Inflammatory macrophage treated with lipopolysaccharide for 1 hour (primary cell): ENCODE measurements at regions not wholly inside any gene's neighbourhood (a gene's known extent, or its start where the extent isn't known, plus 50 kb on each side); places are given as distances from the start of the nearest gene placed in this dataset.
A peak's percentile ranks its signal among the peaks of the same experiment; 100 is the strongest.
"Not testable (repeated sequence)": the region's sequence is repeated elsewhere in the genome, so short reads cannot be mapped to it uniquely, and the experiment has no call there.

ENCODE experiments used
- DNase-seq, 2 donors: peaks; one replicate each; pipeline ENCODE4 v3.0.0-alpha.2; 2020 to 2022

DNA sequence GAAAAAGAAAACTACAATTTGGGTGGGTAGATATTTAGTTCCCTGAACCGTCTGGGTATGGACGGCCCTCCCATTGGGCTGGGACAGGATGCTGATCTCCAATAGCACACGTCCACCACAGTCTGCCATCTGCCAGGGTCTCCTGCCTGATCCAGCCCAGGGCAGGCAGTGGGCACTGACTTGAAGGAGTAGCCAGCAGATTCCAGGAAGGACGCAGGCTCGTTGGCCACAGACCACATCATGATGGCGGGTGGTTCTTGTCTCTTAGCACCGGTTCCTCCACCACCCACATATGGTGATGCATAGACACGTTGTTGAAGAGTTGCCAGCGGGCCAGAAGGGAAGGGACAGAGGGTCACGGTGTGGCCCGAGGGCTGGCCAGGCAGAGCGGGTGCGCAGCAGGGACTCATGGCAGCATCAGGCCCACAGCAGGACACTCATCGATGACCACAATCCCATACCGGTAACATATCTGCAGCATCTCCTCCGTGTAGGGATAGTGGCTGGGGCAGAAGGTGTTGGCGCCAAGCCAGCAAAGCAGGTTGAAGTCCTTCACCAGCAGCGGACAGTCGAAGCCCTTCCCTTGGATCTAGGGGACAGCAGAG lies 155.8 kb upstream of the FAM174A start:
- DNase-seq, result not testable (repeated sequence)

GRCh38 chr5:100364757-100365478 lies 170.3 kb upstream of the FAM174A start:
- DNase-seq, result not testable (repeated sequence)

DNA sequence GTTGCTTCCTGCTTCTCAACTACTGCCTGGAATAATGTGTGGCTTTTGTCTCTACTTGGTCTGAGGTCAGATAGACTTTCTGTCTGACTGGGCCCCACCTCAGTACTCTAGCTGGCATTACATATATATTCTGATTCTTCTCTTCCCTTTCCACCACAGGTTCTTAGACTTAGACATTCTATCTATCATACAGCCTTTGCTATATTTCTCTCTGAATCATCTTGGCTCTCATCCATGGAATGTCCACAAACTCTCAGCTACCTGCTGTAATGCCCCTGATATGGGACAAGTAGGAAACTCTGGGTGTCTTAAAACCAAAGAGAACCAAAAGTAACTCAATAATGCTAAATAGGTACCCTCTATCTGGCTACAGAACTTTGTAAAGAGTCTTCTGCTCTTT lies 170.8 kb upstream of the FAM174A start:
- not testable (repeated sequence) for DNase-seq

DNA sequence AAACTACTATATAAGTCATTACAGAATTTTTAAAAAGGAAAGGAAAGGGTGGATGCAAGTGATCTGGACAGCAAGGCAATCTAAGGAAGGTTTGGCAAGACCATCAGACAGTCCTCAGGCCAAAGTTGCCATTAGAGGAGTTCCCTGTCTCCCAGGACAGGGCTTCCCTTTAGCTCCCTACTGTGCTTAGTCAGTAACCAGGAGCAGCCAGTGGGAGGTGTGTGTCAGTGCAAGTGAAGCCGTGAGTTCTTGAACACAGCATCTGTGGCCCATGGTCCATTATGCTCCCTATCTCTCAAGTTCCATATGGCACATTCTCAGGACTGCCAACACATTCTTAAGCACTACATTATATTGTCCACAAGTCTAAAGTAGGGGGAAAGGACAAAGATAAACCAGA lies 175.2 kb upstream of the FAM174A start:
- DNase-seq, result not testable (repeated sequence)

GRCh38 chr5:100346269-100346668 lies 188.9 kb upstream of the FAM174A start:
- not testable (repeated sequence) for DNase-seq

GRCh38 chr5:100341485-100341884 lies 193.7 kb upstream of the FAM174A start:
- not testable (repeated sequence) for DNase-seq

GRCh38 chr5:100322483-100322882 lies 212.7 kb upstream of the FAM174A start:
- no peak for DNase-seq

- DNase-seq, result no peak
Measured at GRCh38 chr5:100319885-100320284, 215.3 kb upstream of the FAM174A start.

DNA sequence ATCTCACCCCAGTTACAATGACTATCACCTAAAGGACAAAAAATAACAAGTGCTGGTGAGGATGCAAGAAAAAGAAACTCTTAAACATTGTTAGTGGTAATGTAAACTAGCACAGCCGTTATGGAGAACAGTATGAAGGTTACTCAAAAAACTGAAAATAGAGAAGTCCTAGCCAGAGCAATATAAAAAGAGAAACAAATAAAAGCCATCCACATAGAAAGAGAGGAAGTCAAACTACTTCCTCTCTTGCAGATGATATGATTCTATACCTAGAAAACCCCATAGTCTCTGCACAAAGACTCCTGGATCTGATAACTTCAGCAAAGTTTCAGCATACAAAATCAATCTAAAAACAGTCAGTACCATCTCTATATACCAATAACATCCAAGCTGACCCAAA lies 221.5 kb upstream of the FAM174A start:
- peak; percentile 38 to 51 for DNase-seq

DNA sequence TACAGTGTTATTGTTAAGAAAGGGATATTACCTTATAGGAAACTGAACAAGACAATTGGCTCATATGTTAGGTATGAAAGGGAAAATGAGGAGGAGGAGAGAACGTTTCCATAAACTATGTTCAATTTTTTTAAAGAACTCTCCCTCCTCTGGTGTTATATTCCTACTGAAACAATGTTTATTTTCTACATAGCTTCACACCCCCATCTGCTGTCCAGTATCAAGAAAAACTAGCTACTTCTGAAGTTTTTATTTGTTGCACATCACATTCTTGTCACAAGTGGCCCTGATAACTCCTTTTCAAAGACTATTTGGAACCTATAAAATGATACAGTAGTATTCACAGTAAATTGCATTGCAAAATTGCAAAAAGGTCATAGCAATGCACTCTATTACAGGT lies 223.4 kb upstream of the FAM174A start:
- DNase-seq, result no peak

GRCh38 chr5:100306000-100306399 lies 229.2 kb upstream of the FAM174A start:
- DNase-seq, result no peak

DNA sequence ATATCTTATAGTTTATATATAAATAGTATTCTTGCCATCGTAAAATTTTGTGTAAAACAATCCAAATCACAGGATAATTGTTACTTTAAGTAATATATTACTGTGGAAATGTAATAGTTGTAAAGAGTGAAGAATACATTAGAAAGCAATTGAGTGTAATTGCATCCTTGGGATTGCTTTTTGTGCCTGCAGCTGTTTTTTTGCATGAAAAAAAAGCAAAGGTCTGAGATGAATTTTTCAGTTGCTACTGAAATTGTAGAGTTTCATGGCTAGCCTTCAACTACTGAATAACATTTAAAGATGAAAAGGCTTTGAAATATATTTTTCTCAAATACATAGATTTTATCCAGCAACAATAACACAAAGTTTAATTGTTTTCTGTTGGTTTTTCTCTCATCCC lies 232.0 kb upstream of the FAM174A start:
- no peak for DNase-seq

- DNase-seq, result peak; percentile 35 to 45
Measured at GRCh38 chr5:100299261-100299660, 235.9 kb upstream of the FAM174A start.

DNA sequence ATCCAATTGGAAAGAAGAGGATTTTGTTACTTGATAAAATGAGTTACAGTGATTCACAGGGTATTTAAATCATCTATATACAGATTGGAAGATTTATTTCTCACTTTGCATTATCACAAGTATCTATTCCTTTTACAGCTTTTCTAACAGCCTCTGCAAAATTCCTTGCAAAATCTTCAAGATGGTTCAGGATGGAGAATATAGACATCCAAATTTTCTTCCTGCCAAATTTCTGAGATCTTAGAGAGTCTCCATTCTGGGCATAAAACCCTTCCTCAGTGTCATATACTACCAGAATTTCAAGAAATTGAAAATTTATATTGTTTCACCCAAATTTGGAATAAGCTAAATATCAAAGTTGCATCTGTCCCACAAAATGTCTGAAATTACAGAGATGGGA lies 259.1 kb upstream of the FAM174A start:
- no peak for DNase-seq

DNA sequence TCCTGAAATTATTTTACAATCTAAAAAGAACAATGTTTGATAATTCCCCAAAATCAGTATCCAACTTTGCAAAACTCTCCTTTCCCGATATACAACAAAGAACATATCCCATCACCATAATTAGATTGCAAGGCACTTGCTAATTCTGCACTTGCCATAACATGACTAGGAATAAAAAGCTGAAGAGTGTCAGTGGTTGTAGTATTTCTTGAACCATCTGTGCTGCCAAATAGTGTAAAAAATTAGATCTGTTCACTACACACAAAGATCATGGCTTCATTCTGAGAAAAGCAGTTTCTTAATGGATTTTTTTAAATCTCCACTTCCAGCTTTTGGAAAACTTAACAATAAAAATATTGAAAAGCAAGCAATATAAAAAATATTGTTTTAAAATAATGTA lies 259.5 kb upstream of the FAM174A start:
- no peak for DNase-seq

DNA sequence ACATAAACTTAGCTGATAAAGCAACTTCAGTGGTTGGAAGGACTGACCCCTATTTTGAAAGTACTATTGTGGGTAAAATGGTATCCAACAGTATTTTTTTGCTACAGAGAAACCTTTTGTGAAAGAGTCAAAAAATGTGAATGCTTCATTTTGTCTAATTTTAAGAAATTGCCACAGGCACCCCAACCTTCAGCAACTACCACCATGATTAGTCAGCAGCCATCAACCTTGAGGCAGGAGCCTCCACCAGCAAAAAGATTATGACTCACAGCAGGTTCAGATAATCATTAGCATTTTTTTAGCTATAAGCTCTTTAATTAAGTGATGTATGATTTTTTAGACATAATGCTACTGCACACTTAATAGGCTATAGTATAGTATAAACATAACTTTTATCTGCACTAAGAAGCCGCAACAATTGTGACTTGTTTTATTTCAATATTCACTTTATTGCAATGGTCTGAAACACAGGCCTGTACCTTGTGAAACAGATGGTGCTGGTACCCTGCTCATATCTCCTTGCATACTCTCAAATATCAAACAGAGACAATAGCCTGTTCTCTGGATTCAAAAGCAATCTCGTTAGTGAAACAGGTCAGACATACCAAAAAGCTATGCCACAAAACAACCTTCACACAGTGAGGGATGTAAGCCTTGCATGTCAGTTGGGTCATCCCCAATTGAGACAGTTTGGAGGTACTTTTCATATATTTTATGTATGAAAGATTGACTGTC lies 261.2 kb upstream of the FAM174A start:
- DNase-seq, result no peak

DNA sequence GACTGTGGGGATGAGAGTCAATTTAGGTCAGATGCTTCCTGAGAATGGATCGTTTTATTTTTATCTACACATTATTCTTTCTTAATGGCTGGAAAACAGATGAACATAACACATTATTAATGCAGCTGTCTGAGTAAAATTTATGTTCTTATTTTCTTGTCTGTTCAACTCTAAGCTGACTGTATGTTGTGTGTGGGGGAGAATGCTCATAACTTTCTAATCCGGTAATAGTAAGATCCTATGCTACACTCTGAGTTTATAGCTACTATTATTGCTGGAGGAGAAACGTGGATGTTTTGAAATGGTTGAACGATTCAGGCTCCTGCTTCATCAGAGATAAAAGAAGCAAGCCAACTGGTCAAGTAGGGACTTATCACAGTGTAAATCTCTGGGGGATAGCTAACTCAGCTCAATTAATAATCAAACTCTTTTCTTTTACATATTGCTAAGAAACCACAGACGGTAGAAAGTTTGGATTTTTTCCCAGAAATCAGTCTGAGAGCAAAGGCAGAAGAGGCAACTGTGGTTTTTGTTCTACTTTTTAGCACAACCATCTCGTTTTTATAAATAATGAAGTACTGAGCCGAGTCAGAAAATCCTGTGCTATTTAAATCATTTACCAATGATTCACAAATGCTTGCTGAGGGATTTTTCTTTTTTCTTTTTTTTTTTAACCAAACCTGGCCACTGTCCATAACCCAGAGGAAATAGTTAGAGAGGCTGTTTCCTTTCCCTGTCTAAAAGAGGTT lies 265.0 kb upstream of the FAM174A start:
- no peak for DNase-seq

GRCh38 chr5:100260968-100261367 lies 274.2 kb upstream of the FAM174A start:
- no peak for DNase-seq

DNA sequence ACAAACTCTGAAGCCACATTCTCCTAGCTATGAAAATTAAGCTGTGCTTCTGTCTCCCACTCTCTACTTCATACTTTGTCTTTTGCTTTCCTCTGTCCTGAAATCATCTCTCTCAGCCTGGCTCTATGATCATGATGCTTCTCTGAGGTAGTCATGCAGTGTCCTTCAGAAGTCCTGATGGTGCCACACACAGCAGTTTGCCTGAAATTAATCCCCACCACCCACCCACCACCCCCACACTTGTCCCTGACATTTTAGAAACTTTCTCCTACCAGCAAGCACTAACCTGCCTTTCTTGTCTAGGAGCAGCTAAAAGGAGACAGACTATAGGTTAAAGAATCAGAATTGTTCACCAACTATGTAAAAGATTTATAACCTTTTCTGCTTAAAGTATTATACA lies 282.2 kb upstream of the FAM174A start:
- DNase-seq, result no peak

- DNase-seq, result no peak
Measured at GRCh38 chr5:100252037-100252436, 283.1 kb upstream of the FAM174A start.

DNA sequence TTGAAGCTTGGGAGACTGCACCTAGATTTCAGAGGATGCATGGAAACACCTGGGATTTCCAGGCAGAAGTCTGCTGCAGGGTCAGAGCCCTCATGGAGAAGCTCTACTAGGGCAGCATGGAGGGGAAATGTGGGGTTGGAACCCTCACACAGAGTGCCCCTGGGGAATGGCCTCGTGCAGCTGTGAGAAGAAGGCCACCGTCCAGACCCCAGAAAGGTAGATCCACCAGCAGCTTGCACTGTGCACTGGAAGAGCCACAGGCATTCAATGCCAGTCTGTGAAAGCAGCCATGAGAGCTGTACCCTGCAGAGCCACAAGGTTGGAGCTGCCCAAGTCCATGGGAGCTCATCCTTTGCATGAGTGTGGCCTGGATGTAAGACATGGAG lies 285.3 kb upstream of the FAM174A start:
- DNase-seq, result no peak

DNA sequence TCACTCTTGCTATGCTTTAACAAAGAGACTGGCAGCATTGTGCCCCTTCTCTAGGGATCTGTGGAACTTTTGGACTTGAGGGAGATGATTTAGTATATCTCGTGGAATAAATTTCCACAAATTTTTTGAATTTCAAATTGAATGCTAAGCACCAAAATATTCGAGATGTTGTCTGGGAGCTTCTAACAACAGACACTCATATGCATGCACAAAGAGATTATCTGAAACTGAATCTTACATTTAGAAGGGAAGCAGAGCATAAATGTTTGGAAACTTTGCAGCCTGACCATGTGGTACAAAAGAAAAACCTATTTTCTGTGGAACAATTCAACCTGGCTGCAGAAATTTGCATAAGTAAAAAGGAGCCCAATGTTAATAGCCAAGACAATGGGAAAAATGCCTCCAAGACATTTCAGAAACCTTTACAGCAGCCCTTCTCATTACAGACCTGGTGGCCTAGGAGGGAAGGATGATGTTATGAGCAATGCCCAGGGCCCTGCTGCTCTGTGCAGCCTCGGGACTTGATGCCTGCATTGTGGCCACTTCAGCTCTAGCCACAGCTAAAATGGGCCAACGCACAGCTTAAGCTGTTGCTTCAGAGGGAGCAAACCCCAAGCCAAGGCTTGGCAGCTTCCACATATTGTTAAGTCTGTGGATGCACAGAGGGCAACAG lies 285.8 kb upstream of the FAM174A start:
- DNase-seq, result no peak

DNA sequence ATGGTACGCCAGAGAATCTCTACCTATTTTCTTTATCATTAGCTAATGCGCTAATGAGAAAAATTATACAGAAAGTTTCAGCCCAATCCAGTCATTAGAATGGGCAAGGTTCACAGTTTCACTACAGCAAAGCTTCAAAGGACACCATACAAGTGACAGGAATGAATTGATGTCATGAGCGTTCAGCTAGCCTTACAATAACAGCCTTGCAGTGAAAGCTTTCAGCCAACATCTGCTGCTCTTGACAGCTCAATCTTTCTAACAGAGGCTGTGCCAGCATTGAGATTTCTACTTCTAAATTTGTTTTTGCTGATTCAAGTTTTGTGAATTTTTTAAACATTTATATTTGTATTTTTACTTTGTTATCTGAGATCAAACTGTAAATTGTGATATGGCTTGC lies 302.4 kb upstream of the FAM174A start:
- DNase-seq, result no peak
